GM12891 (cell line): ENCODE measurements at regions not wholly inside any gene's neighbourhood (a gene's known extent, or its start where the extent isn't known, plus 50 kb on each side); places are given as distances from the start of the nearest gene placed in this dataset.

Experiments
- POLR2A ChIP-seq: IDR thresholded peaks from 2 replicates; pipeline ENCODE4 v1.6.1; 2011; ENCODE audit warnings: low read depth, low read length, control low read depth
- TAF1 ChIP-seq: IDR thresholded peaks from 2 replicates; pipeline ENCODE4 v1.6.1; 2011; ENCODE audit warnings: low read depth, low read length, control low read depth

GRCh38 chr4:141459020-141459419 is 177.4 kb upstream of the IL15 start:
- TF ChIP-seq TAF1 (no peak), POLR2A (no peak)
